GM21723 (cell line): ENCODE measurements at regions not wholly inside any gene's neighbourhood (a gene's known extent, or its start where the extent isn't known, plus 50 kb on each side); places are given as distances from the start of the nearest gene placed in this dataset.
"Not testable (repeated sequence)": the region's sequence is repeated elsewhere in the genome, so short reads cannot be mapped to it uniquely, and the experiment has no call there.

Experiments
- ATAC-seq: cut with Tn5 transposase; IDR thresholded peaks from one replicate; pipeline ENCODE4 v1.9.1; 2021; ENCODE audit warnings: mild to moderate bottlenecking, moderate library complexity; ENCODE audit not compliant: unreplicated experiment

- ATAC-seq = no peak
These were observed 175.6 kb upstream of the FAR2 start for GRCh38 chr12:28973491-28973890.

GRCh38 chr12:28974166-28974565, 174.9 kb upstream of the FAR2 start:
- no peak for ATAC-seq

GRCh38 chr12:28974883-28975282, 174.2 kb upstream of the FAR2 start:
- ATAC-seq = no peak

DNA sequence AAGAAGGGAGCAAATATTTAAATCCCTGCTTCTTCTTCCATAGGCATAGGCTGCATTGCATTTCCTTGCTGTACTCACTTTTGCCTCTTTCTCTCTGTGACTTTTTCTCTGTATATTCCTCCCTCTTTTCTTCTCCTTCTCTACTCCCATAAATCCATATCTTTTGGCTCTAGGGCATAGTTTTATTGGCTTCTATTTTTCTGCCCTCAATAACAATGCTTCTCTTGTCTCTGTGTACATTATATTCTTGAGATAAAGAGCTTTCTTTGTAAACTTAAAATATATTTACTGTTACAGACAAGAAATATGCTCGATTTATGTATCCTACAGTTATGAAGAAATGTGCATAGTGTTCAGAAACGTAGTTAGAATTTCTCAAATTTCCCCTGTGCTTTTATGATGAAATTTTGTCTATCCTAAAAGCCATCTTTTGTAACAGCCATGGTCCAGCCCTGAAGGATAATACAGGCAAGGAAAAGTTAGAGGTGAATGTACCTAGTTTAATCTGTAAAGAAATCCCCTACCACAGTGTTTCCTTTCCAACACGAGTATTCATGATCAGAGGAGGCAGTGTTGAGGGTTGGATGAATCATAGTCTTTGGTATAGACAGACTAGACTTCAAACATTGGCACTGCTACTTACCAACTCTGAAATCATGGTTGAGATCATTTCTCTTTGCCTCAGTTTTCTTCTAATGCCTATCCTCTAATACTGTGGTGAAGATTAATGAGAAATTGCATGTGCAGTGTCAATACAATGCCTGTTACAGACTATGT, 173.3 kb upstream of the FAR2 start:
- ATAC-seq = no peak

- ATAC-seq = no peak
These were observed 168.6 kb upstream of the FAR2 start for GRCh38 chr12:28980436-28980835.

DNA sequence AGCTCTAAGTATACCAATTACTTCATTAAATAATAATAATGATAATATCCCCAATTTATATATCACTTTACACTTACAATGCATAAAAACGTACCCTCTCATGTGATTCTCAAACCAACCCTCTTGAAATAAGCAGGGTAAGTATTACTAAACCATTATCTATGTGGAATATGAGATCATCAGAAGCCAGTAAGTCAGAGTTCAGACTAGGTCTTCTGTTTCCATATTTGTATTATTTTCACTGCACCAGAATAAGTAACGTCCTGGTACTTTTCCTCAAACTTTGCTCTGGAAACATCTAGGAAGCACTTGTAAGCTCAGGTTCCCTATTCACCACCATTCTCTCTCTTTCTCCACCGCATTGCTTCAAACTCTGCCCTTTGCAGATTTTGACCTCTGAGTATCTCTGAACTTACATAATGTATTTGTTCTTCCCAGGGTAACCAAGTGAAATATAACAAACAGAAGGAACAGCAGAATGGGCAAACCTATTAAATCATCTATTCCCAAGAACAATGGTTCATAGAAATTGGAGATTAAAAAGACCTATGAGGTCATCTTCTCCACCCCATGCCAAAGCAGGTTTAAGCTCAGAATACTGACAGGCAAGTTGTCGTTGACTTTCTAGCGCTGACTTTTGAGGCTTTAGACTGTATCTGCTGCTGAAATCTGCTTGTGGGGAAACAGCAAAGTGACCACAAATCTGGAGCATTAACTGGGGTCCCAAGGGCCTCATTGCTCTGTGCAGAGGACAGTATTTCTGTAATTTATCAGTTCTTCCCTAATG, 161.3 kb upstream of the FAR2 start:
- no peak for ATAC-seq

- no peak for ATAC-seq
These were observed 160.8 kb upstream of the FAR2 start for GRCh38 chr12:28988325-28988704.

DNA sequence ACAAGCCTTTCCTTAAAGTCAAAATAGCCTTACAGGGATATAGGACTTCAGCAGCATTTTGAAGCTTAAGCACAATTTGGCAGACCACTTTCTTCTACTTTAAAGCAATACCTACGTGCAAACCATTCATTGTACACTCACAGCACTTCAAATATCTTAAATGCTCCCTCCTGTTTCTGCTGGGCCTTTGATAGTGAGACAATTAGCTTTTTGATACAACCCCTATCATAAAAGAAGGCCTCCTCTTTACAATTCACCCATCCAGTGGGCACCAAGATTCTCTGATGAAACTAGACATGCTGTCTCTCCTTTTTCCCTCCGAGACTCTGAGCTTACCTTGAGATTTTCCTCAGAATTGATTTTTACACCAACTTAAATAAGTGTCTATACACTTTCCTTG, 157.5 kb upstream of the FAR2 start:
- ATAC-seq = no peak

DNA sequence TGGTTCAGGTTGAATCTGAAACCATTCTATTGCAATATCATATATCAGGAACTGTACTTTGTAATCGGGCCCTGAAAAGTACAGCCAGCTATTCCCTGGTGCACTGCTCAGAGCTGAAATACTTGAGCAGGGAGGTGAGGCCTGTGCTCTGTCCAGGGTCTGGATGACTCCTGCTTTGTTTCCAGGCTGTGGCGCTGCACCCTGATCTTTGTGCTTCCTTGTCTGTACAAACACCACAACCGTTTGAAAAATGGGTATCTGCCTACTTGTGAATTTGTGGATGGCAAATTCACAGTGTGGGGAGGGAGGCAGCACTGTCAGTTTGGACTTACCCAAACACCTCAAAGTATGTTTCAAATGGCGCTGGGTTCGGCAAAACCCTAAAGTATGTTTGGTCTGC, 155.4 kb upstream of the FAR2 start:
- no peak for ATAC-seq

GRCh38 chr12:28994179-28994715, 154.8 kb upstream of the FAR2 start:
- ATAC-seq = no peak

- no peak for ATAC-seq
These were observed 152.4 kb upstream of the FAR2 start for GRCh38 chr12:28996688-28997087.

GRCh38 chr12:28998662-28999120, 150.4 kb upstream of the FAR2 start:
- ATAC-seq = no peak

DNA sequence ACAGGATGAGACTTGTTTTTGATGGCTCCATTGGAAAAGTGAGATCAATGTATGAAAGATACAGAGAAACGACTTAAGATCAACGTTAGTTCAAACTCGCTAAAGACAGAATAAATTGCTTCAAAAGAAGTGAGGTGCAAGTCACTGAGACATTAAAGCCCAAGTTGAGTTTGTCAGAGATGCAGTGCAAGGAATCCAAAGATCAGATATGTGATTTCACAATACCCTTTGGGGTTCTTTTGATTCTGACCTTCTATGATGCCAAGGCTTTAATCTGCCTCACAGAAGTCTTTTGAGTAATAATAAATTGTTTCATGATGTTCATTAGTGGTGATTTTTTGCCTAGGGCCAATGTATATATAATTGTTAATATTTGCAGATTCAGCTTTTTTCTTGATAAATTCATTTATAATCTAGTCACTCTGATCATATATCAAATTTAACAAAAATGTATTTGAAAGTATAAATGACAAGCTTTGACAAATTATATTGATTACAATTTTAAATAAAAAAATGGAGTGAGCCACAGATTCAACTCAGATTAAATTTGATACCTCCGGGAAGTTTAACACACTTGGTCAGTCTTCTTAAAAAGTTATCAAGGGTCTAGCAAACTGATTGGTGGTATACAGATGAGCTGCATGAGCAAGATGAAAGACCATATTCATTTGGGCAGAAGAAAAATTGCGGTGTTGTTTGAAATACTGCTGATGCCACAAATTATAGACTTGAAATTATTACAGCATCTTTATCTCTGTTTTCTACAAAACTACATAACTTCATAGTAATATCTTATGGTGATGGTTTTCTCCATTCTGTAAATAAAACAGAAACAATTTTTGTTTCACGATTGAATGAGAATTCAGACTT, 144.8 kb upstream of the FAR2 start:
- no peak for ATAC-seq

DNA sequence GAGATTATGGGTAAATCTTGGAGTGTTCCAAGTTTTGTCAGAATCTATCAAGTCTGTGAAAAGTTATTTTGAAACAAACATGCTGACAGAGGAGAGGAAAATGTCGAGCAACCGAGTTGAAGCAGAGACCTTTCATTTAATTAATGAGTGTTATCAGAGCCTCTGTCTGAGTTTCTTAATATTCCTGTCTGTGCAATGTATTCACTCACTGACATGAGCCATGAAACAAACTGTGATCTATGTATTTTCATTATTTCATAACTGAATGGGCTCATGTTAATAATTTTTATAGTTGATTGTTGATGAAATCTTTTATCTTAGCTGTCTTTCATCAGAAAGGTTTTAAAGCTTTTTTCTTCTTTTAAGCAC, 144.2 kb upstream of the FAR2 start:
- ATAC-seq = no peak

DNA sequence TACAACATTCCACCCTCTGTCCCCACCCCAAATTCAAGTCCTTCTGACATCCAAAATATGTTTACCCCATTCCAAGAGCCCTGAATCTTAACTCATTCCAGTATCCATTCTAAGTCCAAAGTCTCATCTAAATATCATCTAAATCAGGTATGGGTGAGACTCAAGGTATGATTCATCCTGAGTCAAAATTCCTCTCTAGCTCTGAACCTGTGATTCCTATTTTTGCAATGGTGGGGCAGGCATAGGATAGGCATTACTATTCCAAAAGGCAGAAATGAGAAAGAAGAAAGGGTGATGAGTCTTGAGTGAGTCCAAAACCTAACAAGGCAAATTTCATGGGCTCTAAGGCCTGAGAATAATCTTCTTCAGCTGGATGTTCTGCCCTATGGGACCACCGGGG, 140.3 kb upstream of the FAR2 start:
- no peak for ATAC-seq

GRCh38 chr12:29012673-29013072, 136.4 kb upstream of the FAR2 start:
- ATAC-seq = no peak

GRCh38 chr12:29017532-29017931, 131.5 kb upstream of the FAR2 start:
- not testable (repeated sequence) for ATAC-seq

DNA sequence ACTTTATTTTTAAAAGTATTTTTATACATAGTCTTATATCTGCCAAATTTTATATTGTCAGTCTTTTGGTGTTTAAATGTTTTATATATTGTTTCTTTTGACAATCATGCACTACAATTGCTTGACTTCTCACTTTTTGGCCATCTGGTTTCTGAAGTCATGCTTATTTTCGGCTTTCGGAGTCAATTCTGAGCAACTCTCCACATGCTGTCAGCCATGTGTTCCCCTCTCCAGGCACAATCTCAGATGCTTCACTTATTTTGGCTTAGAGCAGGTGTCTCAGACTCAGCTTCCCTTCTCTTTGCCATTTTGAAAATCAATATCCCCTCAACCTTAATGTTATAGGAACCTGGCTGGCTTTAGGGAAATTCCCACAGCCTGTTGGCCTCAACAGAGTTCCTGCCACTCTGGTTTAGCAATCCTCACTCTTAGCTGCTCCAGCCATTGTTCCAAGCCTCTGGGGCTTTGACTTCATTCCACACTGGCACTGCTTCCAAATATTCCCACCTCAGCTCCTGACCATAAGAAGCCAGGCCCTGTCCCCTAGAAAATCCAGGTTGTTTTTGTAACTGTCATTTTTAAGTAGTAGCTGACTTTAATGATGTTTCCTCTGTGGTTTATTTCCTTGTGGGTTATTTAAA, 125.5 kb upstream of the FAR2 start:
- no peak for ATAC-seq

DNA sequence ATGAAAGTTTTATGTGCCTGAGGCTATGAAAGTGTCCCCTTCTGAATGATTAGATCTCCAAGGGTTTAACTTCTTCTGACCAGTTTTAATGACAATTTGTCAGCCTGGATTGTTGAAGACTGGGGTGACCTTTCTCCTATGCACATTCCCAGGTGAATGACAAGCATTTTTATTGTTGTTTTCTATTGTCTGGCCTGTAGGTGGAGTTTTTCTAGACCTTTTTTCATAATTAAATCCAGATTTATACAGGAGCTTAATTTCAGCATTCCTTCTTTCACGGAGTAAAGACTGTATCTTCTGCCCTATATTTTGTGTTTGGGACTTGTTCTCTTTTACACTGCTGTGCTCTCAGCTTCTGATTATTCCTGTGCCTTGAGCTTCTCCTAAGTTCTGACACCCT, 125.0 kb upstream of the FAR2 start:
- ATAC-seq = no peak

- no peak for ATAC-seq
These were observed 123.1 kb upstream of the FAR2 start for GRCh38 chr12:29025937-29026336.

GRCh38 chr12:29026419-29026818, 122.7 kb upstream of the FAR2 start:
- no peak for ATAC-seq
